GM18507 (cell line): ENCODE measurements at regions not wholly inside any gene's neighbourhood (a gene's known extent, or its start where the extent isn't known, plus 50 kb on each side); places are given as distances from the start of the nearest gene placed in this dataset.
"Not testable (repeated sequence)": the region's sequence is repeated elsewhere in the genome, so short reads cannot be mapped to it uniquely, and the experiment has no call there.

Source experiments
- DNase-seq: peaks from one replicate; pipeline ENCODE4 v3.0.0; 2011; ENCODE audit warnings: low read depth; ENCODE audit not compliant: insufficient read length; ENCODE audit errors: extremely low spot score
- FAIRE-seq: peaks from 2 replicates; lab custom pipeline; 2011; peaks lifted over from hg19 to GRCh38; lab: Jason Lieb, UNC

DNA sequence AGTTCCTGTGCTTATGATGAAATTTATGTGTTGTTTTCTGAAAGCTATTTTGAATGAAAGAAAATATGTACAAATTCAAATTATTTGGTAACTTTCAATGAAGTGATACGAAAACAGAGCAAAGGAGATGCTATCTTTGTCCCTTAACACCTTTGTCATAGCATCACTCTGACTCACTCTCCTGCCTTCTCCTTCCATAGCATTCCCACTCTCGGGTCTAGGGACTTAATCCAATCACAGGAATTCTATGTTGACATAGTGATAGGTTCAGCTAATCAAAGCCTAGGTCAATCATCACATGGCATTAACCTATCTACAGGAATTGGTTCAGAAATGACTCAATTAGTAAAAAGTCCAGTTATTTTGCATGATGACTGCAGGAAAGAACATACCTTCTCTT lies 464.7 kb upstream of the RORB start:
- DNase-seq (no peak), FAIRE-seq (no peak)

DNA sequence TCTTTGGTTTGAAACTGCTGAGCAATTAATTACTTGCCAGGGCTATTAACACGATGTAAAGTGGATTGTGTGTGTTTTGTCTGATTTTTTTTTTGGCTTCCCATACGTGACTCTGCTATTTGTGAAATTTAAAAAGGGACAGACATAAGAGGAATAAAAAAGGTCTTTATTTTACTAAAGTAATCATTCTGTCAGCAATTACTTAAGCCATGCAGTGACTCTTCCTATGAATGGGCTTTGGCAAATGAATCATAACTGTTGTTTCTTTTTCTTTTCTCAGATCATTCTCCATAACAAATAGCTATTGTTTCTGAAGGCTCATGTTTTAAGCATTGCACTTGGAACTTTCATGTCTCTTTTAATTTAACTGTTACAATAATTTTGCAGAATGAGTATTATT lies 461.3 kb upstream of the RORB start:
- FAIRE-seq: no peak

DNA sequence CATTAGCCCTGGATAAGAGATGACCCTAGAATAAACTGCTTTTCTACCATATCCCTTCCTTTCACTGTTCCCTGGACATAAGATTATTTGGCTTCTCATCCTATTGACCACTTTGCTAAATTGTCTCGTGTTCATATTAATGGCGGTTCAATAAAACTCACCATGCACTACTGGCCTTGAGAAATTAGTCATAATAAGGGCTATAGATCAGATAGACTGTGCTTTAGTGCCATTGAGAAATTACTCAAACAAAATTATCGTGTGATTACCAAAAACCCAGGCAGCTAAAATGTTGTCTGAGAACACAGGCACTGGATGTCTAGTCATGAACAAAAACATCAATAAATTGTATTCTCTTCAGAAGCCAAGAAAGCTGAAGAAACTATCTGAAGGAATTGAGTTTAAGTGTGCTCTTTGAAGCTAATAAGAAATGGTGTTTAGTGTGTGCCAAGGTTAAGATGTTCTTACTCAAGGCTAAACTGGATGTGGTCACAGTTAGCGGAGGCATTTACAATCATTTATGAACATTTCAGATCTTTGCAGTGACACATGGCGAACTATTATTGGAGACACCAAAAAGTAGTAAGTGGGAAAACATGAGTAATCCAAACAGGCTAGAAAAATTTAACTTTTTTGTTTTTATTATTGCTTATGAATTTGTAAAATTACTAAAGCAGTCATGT lies 460.4 kb upstream of the RORB start:
- DNase-seq: no peak
- no peak for FAIRE-seq

More for the DNA sequence above, 461.3 kb upstream of the RORB start:
- DNase-seq: no peak

DNA sequence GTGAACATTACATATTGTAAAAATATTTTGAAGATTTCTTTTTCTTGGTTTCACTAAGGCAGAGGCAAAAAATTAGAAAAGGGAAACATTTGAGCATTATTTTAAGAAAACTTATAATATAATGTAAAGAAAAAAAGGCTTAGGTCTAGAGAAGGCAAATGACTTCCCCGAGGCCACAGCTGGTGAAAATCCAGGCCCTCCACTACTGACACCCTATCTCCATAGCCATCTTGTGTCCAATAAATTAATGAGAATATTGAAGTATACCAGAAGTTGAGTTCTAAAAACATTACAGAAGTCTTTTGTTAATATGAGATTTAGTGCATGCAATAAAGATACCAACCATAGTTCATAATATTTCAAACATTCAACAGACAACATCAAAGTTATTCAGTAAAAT lies 459.9 kb upstream of the RORB start:
- DNase-seq (no peak), FAIRE-seq (no peak)

GRCh38 chr9:74041588-74041987 lies 455.5 kb upstream of the RORB start:
- DNase-seq (no peak), FAIRE-seq (no peak)

- FAIRE-seq (no peak), DNase-seq (no peak)
These were observed 452.3 kb upstream of the RORB start for GRCh38 chr9:74044844-74045243.

- FAIRE-seq: no peak
- no peak for DNase-seq
These were observed 441.1 kb upstream of the RORB start for GRCh38 chr9:74056023-74056422.

DNA sequence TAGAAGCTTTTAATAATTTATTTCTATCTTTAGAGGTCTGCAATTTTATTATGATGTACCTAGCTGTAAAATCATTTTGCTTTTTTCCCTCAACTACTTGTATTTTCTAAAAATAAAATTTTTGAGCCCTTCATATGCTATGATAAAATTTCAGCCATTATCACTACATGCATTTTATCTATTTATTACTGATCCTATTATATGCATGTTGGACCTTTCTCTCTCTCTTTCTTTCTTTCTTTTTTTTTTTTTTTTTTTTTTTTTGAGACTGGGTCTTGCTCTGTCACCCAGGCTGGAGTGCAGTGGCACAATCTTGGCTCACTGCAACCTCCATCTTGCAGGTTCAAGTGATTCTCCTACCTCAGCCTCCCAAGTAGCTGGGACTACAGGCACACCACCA lies 440.1 kb upstream of the RORB start:
- FAIRE-seq, DNase-seq: not testable (repeated sequence)

DNA sequence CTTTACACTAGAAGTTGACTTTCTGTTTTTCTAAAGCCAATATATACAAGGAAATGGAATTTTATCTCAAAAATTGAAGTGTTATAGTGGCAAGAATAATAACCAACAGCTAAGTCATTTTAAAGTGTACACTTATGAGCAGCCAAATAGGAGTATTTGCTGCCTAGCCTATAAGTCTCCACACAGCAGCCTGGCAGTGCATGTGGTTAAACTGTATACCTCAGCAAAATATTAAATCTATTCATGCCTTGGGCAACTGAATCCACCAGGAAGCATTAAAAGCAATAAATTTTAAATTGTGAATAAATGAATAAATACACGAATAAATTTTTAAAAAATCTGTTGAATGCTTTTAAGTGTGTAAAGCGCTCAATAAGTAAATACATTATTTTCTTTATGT lies 432.4 kb upstream of the RORB start:
- no peak for DNase-seq
- FAIRE-seq: no peak

- no peak for FAIRE-seq
- no peak for DNase-seq
These were observed 431.0 kb upstream of the RORB start for GRCh38 chr9:74066128-74066527.

DNA sequence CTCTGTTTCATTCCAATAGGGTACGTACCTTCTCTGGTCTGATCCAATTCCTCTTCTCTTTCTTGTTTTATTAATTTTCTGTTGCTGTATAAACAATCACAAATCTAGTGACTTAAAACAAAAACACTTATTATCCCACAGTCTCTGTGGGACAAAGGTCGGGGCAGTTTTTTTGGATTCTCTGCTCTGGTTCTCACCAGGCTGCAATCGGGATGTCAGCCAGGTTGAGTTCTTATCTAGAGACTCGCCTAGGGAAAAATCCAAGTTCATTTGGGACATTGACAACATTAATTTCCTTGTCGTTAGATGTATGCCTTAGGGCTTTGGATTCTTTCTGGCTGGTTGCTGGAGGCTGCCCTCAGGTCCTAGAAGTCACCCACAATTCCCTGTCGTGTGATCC lies 430.5 kb upstream of the RORB start:
- FAIRE-seq (no peak), DNase-seq (no peak)

DNA sequence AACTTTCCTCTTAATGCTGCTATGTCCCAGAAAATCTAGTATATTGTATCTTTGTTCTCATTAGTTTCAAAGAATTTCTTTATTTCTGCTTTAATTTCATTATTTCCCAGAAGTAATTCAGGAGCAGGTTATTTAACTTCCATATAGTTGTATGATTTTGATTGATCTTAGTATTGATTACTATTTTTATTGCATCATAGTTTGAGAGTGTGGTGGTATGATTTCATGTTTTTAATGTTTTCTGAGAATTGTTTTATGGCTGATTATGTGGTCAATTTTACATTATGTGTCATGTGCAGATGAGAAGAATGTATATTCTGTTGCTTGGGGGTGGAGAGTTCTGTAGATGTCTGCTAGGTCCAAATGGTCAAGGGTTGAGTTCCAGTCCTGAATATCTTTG lies 425.6 kb upstream of the RORB start:
- FAIRE-seq: no peak
- no peak for DNase-seq

- DNase-seq (no peak), FAIRE-seq (no peak)
These were observed 423.2 kb upstream of the RORB start for GRCh38 chr9:74073897-74074296.

- FAIRE-seq (no peak), DNase-seq (no peak)
These were observed 418.5 kb upstream of the RORB start for GRCh38 chr9:74078647-74079046.

GRCh38 chr9:74080652-74081051 lies 416.5 kb upstream of the RORB start:
- not testable (repeated sequence) for DNase-seq, FAIRE-seq

DNA sequence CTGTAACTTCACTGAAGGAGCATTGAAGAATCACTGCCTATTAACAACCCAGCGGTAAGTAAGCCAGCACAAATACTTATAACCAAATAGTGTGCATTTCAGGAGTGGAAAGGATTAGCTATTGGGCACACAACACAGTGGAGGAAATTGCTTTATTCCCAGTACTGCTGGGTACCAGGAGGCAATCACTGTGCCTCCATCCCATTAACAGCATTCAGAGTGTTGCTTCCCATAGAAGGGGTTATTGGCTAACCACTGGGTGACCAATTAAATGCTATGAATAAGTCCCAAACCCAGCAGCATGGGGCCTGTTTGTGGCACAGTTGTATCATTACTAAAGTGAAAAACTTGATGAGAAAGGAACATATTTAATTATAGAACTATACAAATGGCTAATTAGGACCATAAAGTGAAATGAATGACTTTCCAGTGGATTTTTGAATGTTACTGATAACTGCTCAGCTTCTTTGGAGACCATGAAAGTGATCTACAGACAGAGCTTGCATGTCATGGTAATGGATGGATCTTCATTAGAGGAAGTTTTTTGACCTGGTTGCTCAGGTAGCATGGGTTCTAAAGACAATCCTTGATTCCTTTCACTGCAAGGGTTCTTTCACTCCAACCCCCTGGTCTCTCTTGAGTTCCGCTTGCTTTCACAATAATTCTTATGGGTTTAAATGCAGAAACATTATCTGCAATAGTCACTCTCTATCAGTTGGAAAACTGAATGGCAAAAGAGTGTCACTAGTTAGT lies 413.3 kb upstream of the RORB start:
- DNase-seq (no peak), FAIRE-seq (no peak)

GRCh38 chr9:74085384-74086037 lies 411.6 kb upstream of the RORB start:
- DNase-seq, FAIRE-seq: not testable (repeated sequence)

GRCh38 chr9:74090921-74091320 lies 406.2 kb upstream of the RORB start:
- not testable (repeated sequence) for FAIRE-seq, DNase-seq

GRCh38 chr9:74092491-74092834 lies 404.7 kb upstream of the RORB start:
- FAIRE-seq (no peak), DNase-seq (no peak)

DNA sequence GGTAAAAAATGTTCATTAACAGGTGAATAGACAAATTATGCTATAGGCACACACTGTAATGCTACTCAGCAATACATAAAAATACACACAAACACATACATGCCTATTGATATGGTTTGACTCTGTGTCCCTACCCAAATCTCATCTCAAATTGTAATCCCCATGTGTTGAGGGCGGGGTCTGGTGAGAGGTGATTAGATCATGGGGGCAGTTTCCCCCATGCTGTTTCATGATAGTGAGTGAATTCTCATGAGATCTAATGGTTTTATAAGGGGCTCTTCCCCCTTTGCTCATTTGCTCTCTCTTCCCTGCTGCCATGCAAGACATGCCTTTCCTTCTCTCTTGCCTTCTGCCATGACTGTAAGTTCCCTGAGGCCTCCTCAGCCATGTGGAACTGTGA lies 403.1 kb upstream of the RORB start:
- DNase-seq, FAIRE-seq: not testable (repeated sequence)

GRCh38 chr9:74094766-74095165 lies 402.4 kb upstream of the RORB start:
- no peak for FAIRE-seq
- DNase-seq: no peak
